Endodermal cell (in vitro differentiated cells): ENCODE measurements at regions not wholly inside any gene's neighbourhood (a gene's known extent, or its start where the extent isn't known, plus 50 kb on each side); places are given as distances from the start of the nearest gene placed in this dataset.
"Not testable (repeated sequence)": the region's sequence is repeated elsewhere in the genome, so short reads cannot be mapped to it uniquely, and the experiment has no call there.

Source experiments
- DNase-seq: peaks from one replicate; pipeline ENCODE4 v3.0.0-alpha.2; 2017
- H3K27ac ChIP-seq: 2 replicates; pipeline ENCODE4 v1.5.1; 2013; ENCODE audit warnings: mild to moderate bottlenecking, low read depth, low read length, moderate library complexity
- H3K27me3 ChIP-seq: 2 replicates; pipeline ENCODE4 v1.6.1; 2013; ENCODE audit warnings: mild to moderate bottlenecking, low read length, moderate library complexity; ENCODE audit not compliant: insufficient read depth, control insufficient read depth, poor library complexity, severe bottlenecking
- H3K36me3 ChIP-seq: 2 replicates; pipeline ENCODE4 v1.7.0; 2013; ENCODE audit warnings: mild to moderate bottlenecking, low read length, moderate library complexity; ENCODE audit not compliant: control insufficient read depth, insufficient read depth
- H3K4me1 ChIP-seq: one replicate; pipeline ENCODE4 v1.7.0; 2013; ENCODE audit warnings: low read length; ENCODE audit not compliant: control insufficient read depth, insufficient read depth
- H3K4me3 ChIP-seq: 2 replicates; pipeline ENCODE4 v1.5.1; 2013; ENCODE audit warnings: mild to moderate bottlenecking, low read length, moderate library complexity
- H3K9ac ChIP-seq: 2 replicates; pipeline ENCODE4 v1.6.1; 2013; ENCODE audit warnings: mild to moderate bottlenecking, low read length, moderate library complexity; ENCODE audit not compliant: poor library complexity, severe bottlenecking; ENCODE audit errors: extremely low read depth
- H3K9me3 ChIP-seq: 2 replicates; pipeline ENCODE4 v1.6.1; 2013; ENCODE audit warnings: mild to moderate bottlenecking, low read length, moderate library complexity; ENCODE audit not compliant: control insufficient read depth
- H3K27ac Mint-ChIP-seq: 2 replicates; pipeline ENCODE4 v1.8.0; 2020; ENCODE audit warnings: mixed read lengths
- H3K27me3 Mint-ChIP-seq: 2 replicates; pipeline ENCODE4 v1.8.0; 2021; ENCODE audit warnings: mild to moderate bottlenecking, mixed read lengths; ENCODE audit not compliant: insufficient read depth
- H3K36me3 Mint-ChIP-seq: 2 replicates; pipeline ENCODE4 v1.8.0; 2020; ENCODE audit warnings: low read depth, mixed read lengths
- H3K4me1 Mint-ChIP-seq: 2 replicates; pipeline ENCODE4 v1.8.0; 2020; ENCODE audit warnings: mixed read lengths
- H3K4me3 Mint-ChIP-seq: 2 replicates; pipeline ENCODE4 v1.8.0; 2020; ENCODE audit warnings: mild to moderate bottlenecking, moderate library complexity, mixed read lengths
- H3K9me3 Mint-ChIP-seq: 2 replicates; pipeline ENCODE4 v1.8.0; 2020; ENCODE audit warnings: mild to moderate bottlenecking, mixed read lengths
- CTCF ChIP-seq: fragments of 200-600 bp; sonication (generic); conservative IDR thresholded peaks from 2 replicates; pipeline ENCODE4 v1.5.0; 2021; ENCODE audit warnings: antibody characterized with exemption, mild to moderate bottlenecking
- WGBS, 2 experiments: methylation state at CpG; one replicate each; pipeline versions ENCODE4 v1.1.5 to v1.1.7; 2013; ENCODE audit warnings: missing lambda C conversion rate in 2 of 2, mixed read lengths in 1 of 2; ENCODE audit not compliant: insufficient coverage in 1 of 2, insufficient read length in 1 of 2; 5-methylcytosine and 5-hydroxymethylcytosine counted together

- peaks cover 9% of the 10 kb centered on the region for H3K27me3 Mint-ChIP-seq
- no peak overlapping the region for H3K27ac Mint-ChIP-seq
- peaks cover 12% of the 10 kb centered on the region for H3K4me1 Mint-ChIP-seq
- TF ChIP-seq CTCF = no peak
- no peaks in the 10 kb centered on the region for H3K36me3 ChIP-seq
- no peaks in the 10 kb centered on the region for H3K4me1 ChIP-seq
- no peaks in the 10 kb centered on the region for H3K36me3 Mint-ChIP-seq
- peaks cover 25% of the 10 kb centered on the region for H3K9me3 Mint-ChIP-seq
- no peaks in the 10 kb centered on the region for H3K9me3 ChIP-seq
- no peak overlapping the region for H3K9ac ChIP-seq
- H3K4me3 Mint-ChIP-seq = no peak overlapping the region
- no peak overlapping the region for H3K4me3 ChIP-seq
- 74 to 83% methylated on average over 4 to 5 of the region's 5 CpGs for WGBS, 2 experiments
- peak; percentile 73 for DNase-seq
- no peak overlapping the region for H3K27ac ChIP-seq
- H3K27me3 ChIP-seq = no peaks in the 10 kb centered on the region
Observed at GRCh38 chr10:84727398-84727797, 399.0 kb downstream of the CCSER2 start.

GRCh38 chr10:84739126-84739525 lies 410.7 kb downstream of the CCSER2 start:
- not testable (repeated sequence) for H3K4me3 ChIP-seq, H3K27me3 Mint-ChIP-seq, H3K9me3 ChIP-seq, H3K27ac ChIP-seq, H3K36me3 Mint-ChIP-seq, H3K4me1 Mint-ChIP-seq, H3K36me3 ChIP-seq, H3K4me1 ChIP-seq, H3K9ac ChIP-seq, H3K4me3 Mint-ChIP-seq, H3K27me3 ChIP-seq, DNase-seq, H3K27ac Mint-ChIP-seq, H3K9me3 Mint-ChIP-seq
- WGBS, 2 experiments = 83 to 100% methylated on average over 2 to 9 of the region's 9 CpGs

- TF ChIP-seq CTCF = peak; percentile 52
- H3K4me1 Mint-ChIP-seq = no peaks in the 10 kb centered on the region
- Histone ChIP-seq H3K4me3 (no peak overlapping the region), H3K9ac (no peak overlapping the region), H3K27me3 (no peaks in the 10 kb centered on the region), H3K36me3 (no peaks in the 10 kb centered on the region), H3K27ac (no peak overlapping the region), H3K4me1 (no peaks in the 10 kb centered on the region), H3K9me3 (no peaks in the 10 kb centered on the region)
- no peaks in the 10 kb centered on the region for H3K27me3 Mint-ChIP-seq
- H3K27ac Mint-ChIP-seq = no peak overlapping the region
- H3K9me3 Mint-ChIP-seq = peaks cover 2% of the 10 kb centered on the region
- no peak for DNase-seq
- H3K4me3 Mint-ChIP-seq = no peak overlapping the region
- no peaks in the 10 kb centered on the region for H3K36me3 Mint-ChIP-seq
- WGBS, 2 experiments = no CpG with 5 or more reads among the region's 1 CpG
Observed at GRCh38 chr10:84739641-84740040, 411.3 kb downstream of the CCSER2 start.

GRCh38 chr10:84743483-84743882 lies 415.1 kb downstream of the CCSER2 start:
- no peak overlapping the region for H3K27ac Mint-ChIP-seq

More at GRCh38 chr10:84743483-84743882, 415.1 kb downstream of the CCSER2 start:
- DNase-seq = no peak
- Mint-ChIP-seq H3K4me3 (no peak overlapping the region), H3K9me3 (peaks cover 2% of the 10 kb centered on the region), H3K4me1 (peaks cover 7% of the 10 kb centered on the region), H3K36me3 (no peaks in the 10 kb centered on the region), H3K27me3 (no peaks in the 10 kb centered on the region)
- Histone ChIP-seq H3K27me3 (no peaks in the 10 kb centered on the region), H3K27ac (no peak overlapping the region), H3K9ac (no peak overlapping the region), H3K4me3 (no peak overlapping the region), H3K4me1 (no peaks in the 10 kb centered on the region), H3K36me3 (no peaks in the 10 kb centered on the region), H3K9me3 (peaks cover 7% of the 10 kb centered on the region)
- TF ChIP-seq CTCF = peak; percentile 81
